WERI-Rb-1 (cell line): ENCODE measurements at regions not wholly inside any gene's neighbourhood (a gene's known extent, or its start where the extent isn't known, plus 50 kb on each side); places are given as distances from the start of the nearest gene placed in this dataset.
"Not testable (repeated sequence)": the region's sequence is repeated elsewhere in the genome, so short reads cannot be mapped to it uniquely, and the experiment has no call there.

Source experiments
- DNase-seq: peaks from one replicate; pipeline ENCODE4 v3.0.0-alpha.2; 2020
- H3K27ac ChIP-seq: fragments of 250-450 bp; sonication (Bioruptor Pico); 2 replicates; pipeline ENCODE4 v1.5.1; 2020; ENCODE audit warnings: mild to moderate bottlenecking, moderate library complexity
- H3K27me3 ChIP-seq: fragments of 250-450 bp; sonication (Bioruptor Pico); 2 replicates; pipeline ENCODE4 v1.5.1; 2021; ENCODE audit warnings: mild to moderate bottlenecking, low read depth, moderate library complexity; ENCODE audit not compliant: insufficient read depth, severe bottlenecking
- H3K36me3 ChIP-seq: fragments of 250-450 bp; sonication (Bioruptor Pico); 2 replicates; pipeline ENCODE4 v1.5.1; 2020; ENCODE audit warnings: mild to moderate bottlenecking, moderate library complexity
- H3K4me3 ChIP-seq: 2 replicates; pipeline ENCODE4 v1.5.1; 2011; ENCODE audit warnings: low read depth, mild to moderate bottlenecking, control low read depth, low read length
- H3K9me3 ChIP-seq: fragments of 250-450 bp; sonication (Bioruptor Pico); 2 replicates; pipeline ENCODE4 v1.5.1; 2021; ENCODE audit warnings: mild to moderate bottlenecking, moderate library complexity; ENCODE audit not compliant: severe bottlenecking
- CTCF ChIP-seq: IDR thresholded peaks from 2 replicates; pipeline ENCODE4 v1.5.1; 2011; ENCODE audit warnings: low read depth, mild to moderate bottlenecking, control low read depth, inconsistent platforms, low read length

- Histone ChIP-seq H3K27ac (no peak overlapping the region), H3K27me3 (no peaks in the 10 kb centered on the region), H3K4me3 (no peak overlapping the region), H3K36me3 (no peaks in the 10 kb centered on the region), H3K9me3 (no peaks in the 10 kb centered on the region)
- no peak for TF ChIP-seq CTCF
- no peak for DNase-seq
Observed at GRCh38 chr5:17976404-17976803, 342.1 kb downstream of the TAF11L14 start.

GRCh38 chr5:17978954-17979353 lies 344.7 kb downstream of the TAF11L14 start:
- H3K4me3 ChIP-seq: no peak overlapping the region
- no peak for TF ChIP-seq CTCF
- DNase-seq: no peak
- H3K9me3 ChIP-seq: no peaks in the 10 kb centered on the region
- no peak overlapping the region for H3K27ac ChIP-seq
- H3K27me3 ChIP-seq: no peaks in the 10 kb centered on the region
- H3K36me3 ChIP-seq: no peaks in the 10 kb centered on the region

GRCh38 chr5:17982626-17983025 lies 348.4 kb downstream of the TAF11L14 start:
- H3K4me3 ChIP-seq, H3K9me3 ChIP-seq, H3K27me3 ChIP-seq, DNase-seq, H3K36me3 ChIP-seq, H3K27ac ChIP-seq: not testable (repeated sequence)

- H3K4me3 ChIP-seq: no peak overlapping the region
- TF ChIP-seq CTCF: no peak
- no peak for DNase-seq
Observed at GRCh38 chr5:17989036-17989435, 354.8 kb downstream of the TAF11L14 start.

GRCh38 chr5:17989567-17990563 lies 355.6 kb downstream of the TAF11L14 start:
- H3K27ac ChIP-seq: no peak overlapping the region
- no peak for TF ChIP-seq CTCF
- no peak overlapping the region for H3K4me3 ChIP-seq
- no peaks in the 10 kb centered on the region for H3K9me3 ChIP-seq
- no peaks in the 10 kb centered on the region for H3K36me3 ChIP-seq
- H3K27me3 ChIP-seq: no peaks in the 10 kb centered on the region
- DNase-seq: no peak

More at GRCh38 chr5:17989036-17989435, 354.8 kb downstream of the TAF11L14 start:
- H3K9me3 ChIP-seq: no peaks in the 10 kb centered on the region
- H3K27ac ChIP-seq: no peak overlapping the region
- no peaks in the 10 kb centered on the region for H3K27me3 ChIP-seq
- no peaks in the 10 kb centered on the region for H3K36me3 ChIP-seq

GRCh38 chr5:17991775-17992174 lies 357.5 kb downstream of the TAF11L14 start:
- Histone ChIP-seq H3K36me3 (no peaks in the 10 kb centered on the region), H3K27me3 (no peaks in the 10 kb centered on the region), H3K9me3 (no peaks in the 10 kb centered on the region), H3K4me3 (no peak overlapping the region), H3K27ac (no peak overlapping the region)
- no peak for TF ChIP-seq CTCF
- DNase-seq: no peak
